K562 (cell line): ENCODE measurements at regions not wholly inside any gene's neighbourhood (a gene's known extent, or its start where the extent isn't known, plus 50 kb on each side); places are given as distances from the start of the nearest gene placed in this dataset.

Source experiments
- ATAC-seq: fragments of 200-7000 bp; cut with Tn5 transposase; 3 replicates; pipeline ENCODE4 v1.9.1; 2020; ENCODE audit warnings: moderate library complexity
- BruUV-seq: library from RNA; stranded (reverse); fragments of 400-500 nt; replicated peaks from 2 replicates; lab custom pipeline; 2021; lab: Mats Ljungman, UMichigan
- CTCF ChIA-PET: fragments of 300-600 bp; formaldehyde crosslinking; extraction: SDS; loops from one replicate; lab custom pipeline; 2021; ENCODE audit warnings: low intra/inter-chr PET ratio; lab: Yijun Ruan, JAX
- POLR2A ChIA-PET: fragments of 300-600, 350-650 bp; sonication (Branson Sonifier 250); formaldehyde crosslinking; extraction: SDS; loops from one replicate; lab custom pipeline; 2021; ENCODE audit warnings: antibody characterized with exemption, inconsistent platforms; lab: Yijun Ruan, JAX
- DNase-seq, 4 experiments: peaks; one replicate each; pipeline versions ENCODE4 v3.0.0 to v3.0.0-alpha.2; 2011 to 2018; ENCODE audit warnings: low spot score in 3 of 4, mixed read lengths in 3 of 4; ENCODE audit errors: extremely low read depth in 1 of 4
- FAIRE-seq: peaks from 2 replicates; lab custom pipeline; 2011; peaks lifted over from hg19 to GRCh38; lab: Jason Lieb, UNC
- H2AFZ ChIP-seq: 2 replicates; pipeline ENCODE4 v1.6.0; 2011; ENCODE audit warnings: low read depth, low read length, control low read depth, inconsistent platforms
- H3K27ac ChIP-seq: fragments of 200-600 bp; 3 replicates; pipeline ENCODE4 v1.8.0; 2011; ENCODE audit warnings: low read depth, mild to moderate bottlenecking, control low read depth, inconsistent platforms, low read length, moderate library complexity, mixed read lengths; ENCODE audit errors: extremely low read depth
- H3K27me3 ChIP-seq, 2 experiments: fragments of 300-600 bp in 1 of 2; 2 replicates in 1 of 2; 3 replicates in 1 of 2; pipeline versions ENCODE4 v1.6.0 to v1.8.0; 2011; ENCODE audit warnings: inconsistent platforms in 2 of 2, low read length in 2 of 2, mild to moderate bottlenecking in 1 of 2, mixed read lengths in 1 of 2, moderate library complexity in 1 of 2; ENCODE audit not compliant: control insufficient read depth in 2 of 2, insufficient read depth in 2 of 2
- H3K36me3 ChIP-seq: fragments of 300-600 bp; 3 replicates; pipeline ENCODE4 v1.8.0; 2011; ENCODE audit warnings: mild to moderate bottlenecking, low read length, inconsistent platforms; ENCODE audit not compliant: control insufficient read depth, insufficient read depth
- H3K4me1 ChIP-seq, 2 experiments: fragments of 200-600 bp in 1 of 2; replicated peaks in 1 of 2; 2 replicates in 1 of 2; 3 replicates in 1 of 2; pipeline versions ENCODE4 v1.5.1 to v1.8.0; 2011; ENCODE audit warnings: inconsistent platforms in 2 of 2, low read length in 2 of 2, mild to moderate bottlenecking in 1 of 2, mixed read lengths in 1 of 2, moderate library complexity in 1 of 2; ENCODE audit not compliant: control insufficient read depth in 2 of 2, insufficient read depth in 2 of 2
- H3K4me2 ChIP-seq: 2 replicates; pipeline ENCODE4 v1.6.1; 2011; ENCODE audit warnings: low read length, control low read depth, inconsistent platforms, mixed read lengths; ENCODE audit not compliant: insufficient read depth
- H3K4me3 ChIP-seq: fragments of 200-600 bp; sonication (generic), shearing (Covaris generic); 2 replicates; pipeline ENCODE4 v1.5.1; 2016; ENCODE audit warnings: control low read depth, inconsistent platforms
- H3K79me2 ChIP-seq: fragments of 200-600 bp; 3 replicates; pipeline ENCODE4 v1.8.0; 2011; ENCODE audit warnings: low read length, inconsistent platforms; ENCODE audit not compliant: control insufficient read depth, insufficient read depth
- H3K9ac ChIP-seq, 2 experiments: 2 replicates each; pipeline versions ENCODE4 v1.6.0 to v1.6.1; 2011; ENCODE audit warnings: low read depth in 2 of 2, low read length in 2 of 2, control low read depth in 1 of 2, inconsistent platforms in 1 of 2, mild to moderate bottlenecking in 1 of 2, mixed read lengths in 1 of 2; ENCODE audit not compliant: insufficient read depth in 1 of 2
- H3K9me1 ChIP-seq: one replicate; pipeline ENCODE4 v1.6.0; 2011; ENCODE audit warnings: inconsistent platforms, mild to moderate bottlenecking, low read length, moderate library complexity; ENCODE audit not compliant: control insufficient read depth, insufficient read depth
- H3K9me3 ChIP-seq: replicated peaks from 2 replicates; pipeline ENCODE4 v1.5.1; 2011; ENCODE audit warnings: low read depth, low read length, inconsistent platforms; ENCODE audit not compliant: control insufficient read depth, insufficient read depth
- H4K20me1 ChIP-seq: replicated peaks from 2 replicates; pipeline ENCODE4 v1.6.1; 2011; ENCODE audit warnings: low read length, inconsistent platforms, mixed read lengths; ENCODE audit not compliant: control insufficient read depth, insufficient read depth
- BRD4 ChIP-seq: fragments of 200-600 bp; sonication (generic); IDR thresholded peaks from 2 replicates; pipeline ENCODE4 v1.6.1; 2017; ENCODE audit warnings: inconsistent platforms
- CAMTA2 ChIP-seq: fragments of 250-450 bp; sonication (Bioruptor Pico); conservative IDR thresholded peaks from 2 replicates; pipeline ENCODE4 v1.5.1; 2022
- ERF ChIP-seq: fragments of 450-650 bp; formaldehyde crosslinking; IDR thresholded peaks from 2 replicates; pipeline ENCODE4 v1.4.0; 2020; ENCODE audit warnings: mild to moderate bottlenecking, mixed read lengths
- FOS ChIP-seq: IDR thresholded peaks from 3 replicates; pipeline ENCODE4 v1.6.1; 2011; ENCODE audit not compliant: insufficient read length; ENCODE audit errors: extremely low read depth
- FOXA1 ChIP-seq: fragments of 450-650 bp; IDR thresholded peaks from 2 replicates; pipeline ENCODE4 v1.6.1; 2016; ENCODE audit warnings: mild to moderate bottlenecking, borderline replicate concordance
- FUS ChIP-seq: fragments of 200-400 bp; formaldehyde crosslinking; optimal IDR thresholded peaks from 2 replicates; pipeline ENCODE3; 2017; ENCODE audit warnings: low read depth, low read length
- JUND ChIP-seq, 2 experiments: IDR thresholded peaks; 2 replicates in 1 of 2; 3 replicates in 1 of 2; pipeline ENCODE4 v1.6.1; 2011; ENCODE audit warnings: borderline replicate concordance in 2 of 2, low read depth in 2 of 2, low read length in 2 of 2, improper control_type of control experiment in 1 of 2, missing biosample characterization in 1 of 2, missing genetic modification characterization in 1 of 2, missing genetic modification reagents in 1 of 2
- KDM4B ChIP-seq, 2 experiments: fragments of 450-650 bp in 1 of 2; sonication (generic) in 1 of 2; IDR thresholded peaks; 2 replicates each; pipeline ENCODE4 v1.6.1; 2016 to 2017; ENCODE audit warnings: borderline replicate concordance in 2 of 2, antibody characterized with exemption in 1 of 2, low read depth in 1 of 2, mild to moderate bottlenecking in 1 of 2
- MYNN ChIP-seq, 2 experiments: sonication (generic); formaldehyde crosslinking in 1 of 2; IDR thresholded peaks; 2 replicates each; pipeline versions ENCODE4 v1.5.0 to v1.6.1; 2016 to 2020; ENCODE audit warnings: antibody characterized with exemption in 1 of 2, missing genetic modification reagents in 1 of 2
- RBM17 ChIP-seq: fragments of 200-400 bp; formaldehyde crosslinking; IDR thresholded peaks from 2 replicates; pipeline ENCODE4 v1.6.1; 2017; ENCODE audit warnings: low read depth, mild to moderate bottlenecking, low read length, borderline replicate concordance
- SMARCB1 ChIP-seq: IDR thresholded peaks from 2 replicates; pipeline ENCODE4 v1.6.1; 2011; ENCODE audit warnings: improper control_type of control experiment, low read depth; ENCODE audit not compliant: insufficient read length
- STAG1 ChIP-seq: sonication (generic); formaldehyde crosslinking; IDR thresholded peaks from 2 replicates; pipeline ENCODE4 v1.5.0; 2020; ENCODE audit warnings: missing genetic modification reagents, borderline replicate concordance
- TAF15 ChIP-seq: fragments of 200-400 bp; formaldehyde crosslinking; IDR thresholded peaks from 2 replicates; pipeline ENCODE4 v1.6.1; 2017; ENCODE audit warnings: mild to moderate bottlenecking, low read depth, low read length, moderate library complexity
- TCF7 ChIP-seq: sonication (generic); IDR thresholded peaks from 2 replicates; pipeline ENCODE4 v1.6.1; 2016; ENCODE audit warnings: antibody characterized with exemption, borderline replicate concordance
- TSC22D4 ChIP-seq: fragments of 450-650 bp; IDR thresholded peaks from 2 replicates; pipeline ENCODE4 v1.6.1; 2016; ENCODE audit warnings: missing genetic modification characterization, missing biosample characterization, control low read depth
- ZNF717 ChIP-seq: fragments of 250-450 bp; sonication (Bioruptor Pico); IDR thresholded peaks from 2 replicates; pipeline ENCODE4 v1.5.0; 2021
- WGBS: fragments of 100-300 bp; shearing (Covaris generic); methylation state at CpG from one replicate; pipeline ENCODE4 v1.1.6; 2016; ENCODE audit warnings: low coverage, mixed read lengths; ENCODE audit not compliant: insufficient coverage; ENCODE audit errors: missing lambda C conversion rate; 5-methylcytosine and 5-hydroxymethylcytosine counted together
- in situ Hi-C: fragments of 300-500 bp; cut with MboI; formaldehyde crosslinking; loops from 4 replicates; pipeline ENCODE4 v1.15.0; 2018; ENCODE audit warnings: inconsistent platforms, mixed read lengths
- intact Hi-C: fragments of 100-400 bp; cut with micrococcal nuclease; formaldehyde crosslinking; loops from 2 replicates; pipeline ENCODE4 v1.14.2; 2022
- TF ChIP-seq, protein P1 (sequence below): fragments of 450-650 bp; IDR thresholded peaks from 2 replicates; pipeline ENCODE4 v1.6.1; 2016; ENCODE audit warnings: borderline replicate concordance

DNA sequence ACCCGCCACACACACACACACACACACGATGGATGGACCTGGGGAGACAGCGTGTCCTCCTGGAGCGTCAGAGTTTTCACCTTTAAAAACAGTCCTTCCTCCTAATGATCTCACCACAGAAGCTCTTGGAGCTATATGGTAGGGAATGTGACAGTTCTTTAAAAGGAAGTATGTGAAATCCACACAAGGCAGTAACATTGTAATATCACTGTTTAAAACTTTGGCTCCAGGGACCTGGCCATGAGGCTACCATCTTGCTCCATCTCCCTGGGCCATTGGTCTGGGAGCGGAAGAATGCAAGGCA, 302.4 kb downstream of the SOX9 start:
- ATAC-seq (no peak), FAIRE-seq (no peak), DNase-seq (no peak)
- TF ChIP-seq TCF7 = no peak
- no peak for TF ChIP-seq RBM17
- TF ChIP-seq STAG1 (CRISPR knock-in tag) = no peak
- no peak for TF ChIP-seq TAF15
- no peaks in the 10 kb centered on the region for H4K20me1 ChIP-seq
- no peak overlapping the region for H3K4me3 ChIP-seq
- no peaks in the 10 kb centered on the region for H3K9me1 ChIP-seq
- no TSS peak for BruUV-seq
- intact Hi-C loops = no loop called here
- H3K36me3 ChIP-seq = no peaks in the 10 kb centered on the region
- H3K4me2 ChIP-seq = no peak overlapping the region
- ChIA-PET POLR2A (interaction anchor here (1.1 kb wide), 1 partner anchor 13 kb away, joined by 3 read pairs; no protein-coding TSS in a partner anchor), CTCF (no interaction called here)
- in situ Hi-C loops = no loop called here
- peaks cover 0 to 10% of the 10 kb centered on the region in 2 experiments; a peak in 1 of 5 replicates for H3K27me3 ChIP-seq
- no peaks in the 10 kb centered on the region for H3K79me2 ChIP-seq
- H3K9me3 ChIP-seq = no peaks in the 10 kb centered on the region
- H3K27ac ChIP-seq = no peak overlapping the region
- 3% methylated on average over 5 of the region's 5 CpGs for WGBS
- H3K9ac ChIP-seq = no peak overlapping the region
- no peaks in the 10 kb centered on the region for H3K4me1 ChIP-seq
- no peak overlapping the region for H2AFZ ChIP-seq

DNA sequence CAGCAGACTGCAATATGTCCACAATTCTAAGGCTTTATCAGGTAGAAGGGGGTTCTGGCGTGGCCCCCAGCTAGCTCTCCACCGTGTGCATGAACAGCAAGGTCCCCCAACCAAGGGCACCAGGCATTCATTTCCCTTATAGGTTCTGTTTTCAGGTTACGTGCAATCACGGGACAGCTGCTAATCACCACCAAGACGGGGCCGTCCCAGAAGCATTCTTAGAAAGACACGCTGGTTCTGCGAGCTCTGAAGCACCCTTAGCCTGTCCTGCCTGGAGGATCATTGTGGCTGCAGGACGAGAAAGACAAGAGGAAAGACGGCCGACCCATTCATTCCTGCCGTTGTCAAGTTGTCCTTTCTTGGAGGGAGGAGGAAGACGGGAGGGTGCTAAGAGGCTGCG, 302.9 kb downstream of the SOX9 start:
- no peaks in the 10 kb centered on the region for H3K9me3 ChIP-seq
- 0% methylated on average over 14 of the region's 14 CpGs for WGBS
- no peaks in the 10 kb centered on the region for H3K4me1 ChIP-seq
- BruUV-seq = no TSS peak
- CTCF ChIA-PET = no interaction called here
- H3K4me3 ChIP-seq = no peak overlapping the region
- ATAC-seq (no peak), DNase-seq (no peak), FAIRE-seq (no peak)
- no peaks in the 10 kb centered on the region for H3K9me1 ChIP-seq
- H3K27ac ChIP-seq = no peak overlapping the region
- in situ Hi-C loops (no loop called here), intact Hi-C loops (no loop called here)
- no peaks in the 10 kb centered on the region for H3K36me3 ChIP-seq
- POLR2A ChIA-PET = no interaction called here
- no peak overlapping the region for H3K4me2 ChIP-seq
- H4K20me1 ChIP-seq = no peaks in the 10 kb centered on the region
- H2AFZ ChIP-seq = no peak overlapping the region
- no peaks in the 10 kb centered on the region for H3K79me2 ChIP-seq
- H3K27me3 ChIP-seq = peaks cover 0 to 10% of the 10 kb centered on the region in 2 experiments; a peak in 1 of 5 replicates
- no peak overlapping the region for H3K9ac ChIP-seq
- no peak for TF ChIP-seq MYNN (IDR thresholded peaks at IDR 0.05)
- no peak for TF ChIP-seq MYNN (CRISPR knock-in tag; IDR thresholded peaks at IDR 0.05)
- no peak for TF ChIP-seq ZNF717 (CRISPR knock-in tag)
- no peak for TF ChIP-seq KDM4B (IDR thresholded peaks at IDR 0.05; ENCODE audit: borderline replicate concordance in 2 of 2, low read depth in 1 of 2)
- no peak for TF ChIP-seq TSC22D4 (tag)
- TF ChIP-seq CAMTA2 (CRISPR knock-in tag) = no peak
- TF ChIP-seq JUND (IDR thresholded peaks at IDR 0.05; ENCODE audit: borderline replicate concordance, low read depth, low read length) = no peak
- TF ChIP-seq JUND (tag; IDR thresholded peaks at IDR 0.05; ENCODE audit: borderline replicate concordance, low read depth, low read length) = no peak
- no peak for TF ChIP-seq FOXA1
- TF ChIP-seq BRD4 = no peak
- TF ChIP-seq ERF (CRISPR knock-in tag) = no peak
- no peak for TF ChIP-seq SMARCB1
- TF ChIP-seq, protein P1, sequence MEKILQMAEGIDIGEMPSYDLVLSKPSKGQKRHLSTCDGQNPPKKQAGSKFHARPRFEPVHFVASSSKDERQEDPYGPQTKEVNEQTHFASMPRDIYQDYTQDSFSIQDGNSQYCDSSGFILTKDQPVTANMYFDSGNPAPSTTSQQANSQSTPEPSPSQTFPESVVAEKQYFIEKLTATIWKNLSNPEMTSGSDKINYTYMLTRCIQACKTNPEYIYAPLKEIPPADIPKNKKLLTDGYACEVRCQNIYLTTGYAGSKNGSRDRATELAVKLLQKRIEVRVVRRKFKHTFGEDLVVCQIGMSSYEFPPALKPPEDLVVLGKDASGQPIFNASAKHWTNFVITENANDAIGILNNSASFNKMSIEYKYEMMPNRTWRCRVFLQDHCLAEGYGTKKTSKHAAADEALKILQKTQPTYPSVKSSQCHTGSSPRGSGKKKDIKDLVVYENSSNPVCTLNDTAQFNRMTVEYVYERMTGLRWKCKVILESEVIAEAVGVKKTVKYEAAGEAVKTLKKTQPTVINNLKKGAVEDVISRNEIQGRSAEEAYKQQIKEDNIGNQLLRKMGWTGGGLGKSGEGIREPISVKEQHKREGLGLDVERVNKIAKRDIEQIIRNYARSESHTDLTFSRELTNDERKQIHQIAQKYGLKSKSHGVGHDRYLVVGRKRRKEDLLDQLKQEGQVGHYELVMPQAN = no peak
- no peak for TF ChIP-seq FOS
- no peak for TF ChIP-seq FUS
